Right lobe of liver (tissue), 6 donors: ENCODE measurements at regions not wholly inside any gene's neighbourhood (a gene's known extent, or its start where the extent isn't known, plus 50 kb on each side); places are given as distances from the start of the nearest gene placed in this dataset.

ENCODE experiments used
- ATAC-seq, 4 donors: fragments of 200-7000 bp; cut with Tn5 transposase; one replicate each; pipeline ENCODE4 v1.9.1; 2020; ENCODE audit warnings: mild to moderate bottlenecking in 4 of 4, moderate library complexity in 4 of 4
- DNase-seq, 3 donors: peaks; one replicate each; pipeline ENCODE4 v3.0.0-alpha.2; 2020
- H3K27ac ChIP-seq, 3 donors: fragments of 200-600 bp; one replicate each; pipeline ENCODE4 v1.8.0; 2022
- H3K27me3 ChIP-seq, 2 donors: fragments of 200-600 bp; one replicate each; pipeline ENCODE4 v1.8.0; 2022
- H3K36me3 ChIP-seq, 4 donors: fragments of 200-600 bp; sonication (generic) in 1 of 4; one replicate each; pipeline versions ENCODE4 v1.5.1 to v1.8.0; 2017 to 2022; ENCODE audit warnings: control low read depth in 1 of 4
- H3K4me1 ChIP-seq, 4 donors: fragments of 200-600 bp; sonication (generic) in 1 of 4; one replicate each; pipeline versions ENCODE4 v1.5.1 to v1.8.0; 2017 to 2022; ENCODE audit warnings: control low read depth in 1 of 4
- H3K4me3 ChIP-seq, 3 donors: fragments of 200-600 bp; one replicate each; pipeline ENCODE4 v1.8.0; 2022
- H3K9me3 ChIP-seq, 4 donors: fragments of 200-600 bp; sonication (generic) in 1 of 4; one replicate each; pipeline versions ENCODE4 v1.5.1 to v1.8.0; 2017 to 2022; ENCODE audit warnings: control low read depth in 1 of 4
- CTCF ChIP-seq, 4 donors: fragments of 200-600 bp in 3 of 4; fragments of 450-650 bp in 1 of 4; IDR thresholded peaks; one replicate each; pipeline versions ENCODE4 v1.5.1 to v1.8.0; 2016 to 2022; ENCODE audit warnings: antibody characterized with exemption in 4 of 4, mild to moderate bottlenecking in 2 of 4
- POLR2A ChIP-seq: fragments of 450-650 bp; IDR thresholded peaks from one replicate; pipeline ENCODE4 v1.6.1; 2017; ENCODE audit warnings: antibody characterized with exemption, mild to moderate bottlenecking
- WGBS: methylation state at CpG from one replicate; pipeline ENCODE4 v1.1.6; 2018; ENCODE audit warnings: low coverage, low lambda C conversion rate; ENCODE audit not compliant: insufficient coverage; ENCODE audit errors: missing lambda C conversion rate; 5-methylcytosine and 5-hydroxymethylcytosine counted together
- intact Hi-C, 2 donors: fragments of 100-400 bp; cut with DNase I; formaldehyde crosslinking; loops; one replicate each; pipeline versions ENCODE4 v1.11.2 to v1.14.1; 2022
- donor health status: DM: no; HTN: yes; CAD: no.
- donor health status: DM: no; HTN: no; CAD: no.
- donor health status: DM: no; HTN: no; CAD: no.
- donor health status: DM: no; HTN: yes; CAD: no.
- donor health status: DM: no; HTN: yes; CAD: no.

DNA sequence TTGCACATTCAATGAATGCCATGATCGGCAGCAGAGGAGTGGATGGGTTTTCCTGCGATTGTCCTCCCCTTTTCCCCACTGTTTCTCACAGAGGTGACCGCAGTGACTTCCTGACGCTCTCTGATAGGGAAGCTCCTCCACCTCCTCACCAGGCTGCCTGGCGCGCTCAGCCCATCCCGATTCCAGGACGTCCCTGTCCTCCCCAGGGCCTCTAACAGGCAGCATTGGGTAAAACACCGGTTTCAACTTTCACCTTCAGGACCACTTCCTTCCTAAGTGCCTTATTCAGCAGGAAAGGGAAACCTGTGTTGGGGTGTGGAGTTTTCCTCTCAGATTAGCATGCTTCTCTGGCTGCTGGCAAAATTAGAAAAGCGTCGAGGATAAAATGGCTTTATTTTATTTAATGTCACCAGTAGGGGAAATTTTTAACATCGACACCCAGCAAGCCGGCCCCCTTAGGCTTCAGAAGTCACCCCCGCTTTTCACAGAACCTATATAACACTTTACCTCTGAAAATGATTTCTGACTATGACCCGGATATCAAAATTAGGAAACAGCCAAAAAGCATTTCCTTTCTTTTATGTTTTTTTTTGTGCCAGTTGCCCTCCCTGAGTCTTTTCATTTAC, 570.4 kb upstream of the GJE1 start:
- ATAC-seq, result peak; percentile 87 to 93 (median 88)
- 18% methylated on average over 15 of the region's 15 CpGs for WGBS
- no peaks in the 10 kb centered on the region for H3K27me3 ChIP-seq
- no peaks in the 10 kb centered on the region for H3K4me1 ChIP-seq
- peak; percentile 63 to 71 (median 66) for DNase-seq
- H3K36me3 ChIP-seq, result no peaks in the 10 kb centered on the region
- H3K9me3 ChIP-seq, result no peaks in the 10 kb centered on the region
- intact Hi-C loops, result no loop called here
- H3K27ac ChIP-seq, result peak overlapping the region; percentile 20 to 75 (median 66)
- TF ChIP-seq POLR2A, result peak; percentile 21
- TF ChIP-seq CTCF (IDR thresholded peaks at IDR 0.05), result no peak
- H3K4me3 ChIP-seq, result peak overlapping the region; percentile 12 to 52 (median 48)

DNA sequence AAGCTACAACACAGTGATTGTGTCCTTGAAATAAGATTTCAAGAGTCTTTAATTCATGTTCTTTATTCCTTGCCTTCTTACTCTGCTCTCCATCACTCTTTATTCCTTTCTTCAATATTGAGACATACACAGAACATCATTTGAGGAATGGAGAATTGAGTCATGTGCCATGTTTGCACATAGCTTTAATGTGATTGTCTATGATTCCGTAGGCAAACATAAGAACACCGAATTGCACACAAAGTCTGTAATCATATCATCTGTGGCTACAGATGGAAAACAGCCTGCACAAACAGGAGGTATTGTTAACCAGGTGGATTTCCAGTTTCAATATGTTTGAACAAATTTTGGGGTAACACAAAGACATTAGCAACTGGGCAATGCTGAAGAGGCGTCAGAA, 571.6 kb upstream of the GJE1 start:
- intact Hi-C loops, result no loop called here

DNA sequence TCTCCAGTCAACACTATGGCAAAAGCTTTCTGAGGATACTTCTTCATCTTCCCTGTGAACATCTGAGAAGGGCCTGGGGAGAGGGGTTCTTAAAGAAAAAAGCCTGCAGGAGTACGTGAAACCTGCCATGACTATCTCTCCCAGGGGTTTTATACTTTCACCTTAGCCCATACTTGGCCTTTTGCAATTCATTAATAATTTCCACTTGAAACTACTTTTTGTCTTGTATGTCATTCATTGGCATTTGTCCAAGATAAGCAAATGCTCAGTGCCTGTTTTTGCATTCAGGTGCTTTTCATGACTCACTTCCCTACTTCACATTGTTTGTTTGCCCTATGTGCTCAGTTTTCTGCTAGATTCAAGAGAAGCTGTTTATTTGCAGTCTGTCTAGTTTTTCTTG, 580.3 kb upstream of the GJE1 start:
- H3K4me3 ChIP-seq, result no peak overlapping the region
- no peak for TF ChIP-seq POLR2A
- no peak for TF ChIP-seq CTCF (IDR thresholded peaks at IDR 0.05)
- H3K4me1 ChIP-seq, result peaks cover 0 to 2% (median 0%) of the 10 kb centered on the region in 4 donors
- H3K9me3 ChIP-seq, result peaks cover 0 to 4% (median 0%) of the 10 kb centered on the region in 4 donors
- intact Hi-C loops, result no loop called here
- WGBS, result 50% methylated on average over 1 of the region's 1 CpG
- H3K27ac ChIP-seq, result peak overlapping the region; percentile 25 to 69 (median 46)
- DNase-seq, result no peak
- no peaks in the 10 kb centered on the region for H3K36me3 ChIP-seq
- ATAC-seq, result peak; percentile 87 to 94 (median 91)
- H3K27me3 ChIP-seq, result no peaks in the 10 kb centered on the region

More for the DNA sequence above, 571.6 kb upstream of the GJE1 start:
- Histone ChIP-seq H3K4me3 (no peak overlapping the region), H3K9me3 (no peaks in the 10 kb centered on the region), H3K36me3 (no peaks in the 10 kb centered on the region), H3K27ac (no peak overlapping the region), H3K27me3 (no peaks in the 10 kb centered on the region), H3K4me1 (no peaks in the 10 kb centered on the region)
- ATAC-seq (no peak), DNase-seq (no peak)
- WGBS, result 91% methylated on average over 3 of the region's 3 CpGs
- TF ChIP-seq POLR2A, result no peak
- no peak for TF ChIP-seq CTCF (IDR thresholded peaks at IDR 0.05)

- intact Hi-C loops, result no loop called here
- H3K4me1 ChIP-seq, result peaks cover 0 to 2% (median 0%) of the 10 kb centered on the region in 4 donors
- H3K27me3 ChIP-seq, result no peaks in the 10 kb centered on the region
- DNase-seq (no peak), ATAC-seq (no peak)
- H3K27ac ChIP-seq, result peak overlapping the region; percentile 25 to 69 (median 46)
- TF ChIP-seq CTCF (IDR thresholded peaks at IDR 0.05) (no peak), POLR2A (no peak)
- no peaks in the 10 kb centered on the region for H3K36me3 ChIP-seq
- no peak overlapping the region for H3K4me3 ChIP-seq
- 100% methylated on average over 4 of the region's 5 CpGs for WGBS
- peaks cover 0 to 4% (median 0%) of the 10 kb centered on the region in 4 donors for H3K9me3 ChIP-seq
Observed at GRCh38 chr6:141552031-141552430, 580.7 kb upstream of the GJE1 start.
